HG02981 (cell line): ENCODE measurements at regions not wholly inside any gene's neighbourhood (a gene's known extent, or its start where the extent isn't known, plus 50 kb on each side); places are given as distances from the start of the nearest gene placed in this dataset.

Source experiments
- ATAC-seq: cut with Tn5 transposase; IDR thresholded peaks from one replicate; pipeline ENCODE4 v1.9.1; 2021; ENCODE audit warnings: mild to moderate bottlenecking, moderate library complexity; ENCODE audit not compliant: unreplicated experiment

- no peak for ATAC-seq
These were observed 206.9 kb upstream of the PHYHIPL start for GRCh38 chr10:58969576-58969975.

GRCh38 chr10:58970160-58970915, 206.1 kb upstream of the PHYHIPL start:
- ATAC-seq, result no peak

- ATAC-seq, result no peak
These were observed 205.2 kb upstream of the PHYHIPL start for GRCh38 chr10:58971211-58971610.

GRCh38 chr10:58971796-58972491, 204.5 kb upstream of the PHYHIPL start:
- no peak for ATAC-seq

DNA sequence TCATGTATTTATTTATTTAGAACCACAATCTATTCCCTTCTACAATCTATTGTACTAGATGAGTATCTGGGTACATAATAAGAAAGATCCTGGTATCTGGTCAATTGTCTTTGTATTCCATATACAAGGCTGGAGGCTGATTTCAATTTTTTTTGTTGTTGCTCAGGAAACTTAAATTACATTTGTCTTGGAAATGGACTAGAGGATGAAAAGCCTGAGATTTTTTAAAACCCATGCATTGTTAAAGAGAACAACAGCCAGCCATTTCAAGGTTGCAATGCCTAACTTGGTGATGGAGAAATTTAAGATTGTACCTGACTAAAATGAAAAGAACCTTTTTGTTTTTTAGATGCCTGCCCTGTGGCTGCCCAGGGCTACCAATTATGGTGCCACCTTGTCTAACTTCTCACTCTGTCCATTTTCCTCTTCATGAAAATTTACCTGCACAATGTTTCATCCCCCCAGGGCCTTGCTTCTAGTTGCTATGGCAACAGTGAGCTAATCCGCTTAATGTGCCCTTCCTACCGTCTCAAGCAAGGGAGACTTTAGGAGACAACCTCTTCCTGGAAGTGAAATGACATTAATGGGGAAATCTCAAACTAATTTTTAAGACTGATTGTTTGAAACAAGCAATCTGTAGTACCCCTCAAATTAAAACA, 203.7 kb upstream of the PHYHIPL start:
- no peak for ATAC-seq

DNA sequence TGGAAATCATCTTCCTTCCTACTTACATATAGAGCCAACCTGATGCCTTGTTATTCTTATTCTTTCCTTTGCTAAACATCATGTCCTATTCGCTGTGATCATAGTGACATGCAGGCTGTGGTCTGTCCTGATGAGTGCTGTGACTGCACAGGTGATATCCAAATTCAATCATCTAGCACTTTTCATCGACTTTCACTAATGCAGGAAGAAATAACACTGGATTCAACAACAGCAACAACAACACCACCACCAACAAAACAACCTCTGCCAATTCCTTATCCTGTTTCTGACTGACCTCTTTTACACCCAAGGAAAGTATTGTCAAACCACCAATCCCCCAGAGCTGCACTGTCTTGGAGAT, 203.2 kb upstream of the PHYHIPL start:
- no peak for ATAC-seq

- ATAC-seq, result no peak
These were observed 200.2 kb upstream of the PHYHIPL start for GRCh38 chr10:58976254-58976653.

DNA sequence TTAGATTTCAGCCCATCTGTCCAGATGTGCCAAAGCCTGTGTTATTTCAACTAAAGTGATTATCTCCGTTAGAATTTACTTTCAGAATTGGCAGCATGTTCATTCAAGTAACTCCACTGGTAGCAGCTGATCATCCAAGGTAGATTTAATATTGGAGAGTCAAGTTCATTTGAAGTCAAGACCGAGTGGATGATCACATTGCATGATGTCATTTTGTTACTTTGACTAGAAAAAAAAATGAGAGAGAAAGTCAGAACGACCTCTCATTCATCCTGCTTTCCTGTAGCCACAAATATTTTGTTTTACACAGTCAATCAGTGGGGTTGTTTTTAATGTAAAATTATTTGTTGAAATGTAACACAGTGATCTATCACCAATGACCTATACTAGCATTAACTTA, 196.7 kb upstream of the PHYHIPL start:
- ATAC-seq, result no peak

DNA sequence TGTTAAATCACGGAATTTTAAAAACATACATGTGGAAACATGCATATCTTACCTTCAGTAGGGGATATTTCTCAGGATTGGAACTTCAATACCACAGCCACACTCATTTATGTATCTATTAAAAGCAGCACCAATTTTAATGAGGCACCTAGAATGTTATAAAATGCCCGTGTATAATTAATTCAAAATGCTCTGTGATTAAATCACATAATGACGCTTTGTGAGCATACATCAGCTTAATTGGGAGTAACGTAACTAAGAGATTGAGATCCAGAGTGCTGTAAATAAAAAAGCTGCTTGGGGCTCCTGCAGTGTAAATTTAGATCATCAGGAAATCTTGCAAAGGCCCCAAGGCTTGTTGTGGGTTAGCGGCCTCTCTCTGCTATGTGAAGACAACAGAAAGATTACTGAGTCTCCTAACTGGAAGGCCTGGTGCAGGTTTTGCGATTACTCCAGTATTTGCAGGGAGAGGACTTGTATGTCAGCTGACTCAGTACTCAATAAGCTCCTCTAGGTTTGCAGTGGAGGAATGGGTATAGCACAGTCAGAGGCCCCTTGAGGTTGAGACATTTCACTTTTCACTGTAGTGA, 195.5 kb upstream of the PHYHIPL start:
- ATAC-seq, result no peak

DNA sequence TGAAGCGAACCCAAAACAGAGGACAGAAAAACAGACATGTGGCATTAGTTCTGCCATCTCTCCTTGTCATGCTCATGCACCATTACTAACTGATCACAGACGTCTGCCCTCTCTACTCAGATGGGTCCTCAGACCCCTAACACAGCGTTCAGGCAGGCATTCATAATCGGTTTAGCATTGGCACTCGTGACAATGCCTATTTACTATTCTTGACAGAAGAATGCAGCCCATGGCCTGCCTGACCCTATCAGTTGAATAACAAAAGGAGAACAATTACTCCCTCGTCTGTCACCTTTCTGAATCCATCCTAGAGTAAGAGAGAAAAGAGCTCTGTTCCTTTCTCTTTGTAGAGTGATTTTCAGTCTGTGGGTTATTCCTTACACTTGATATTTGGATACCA, 194.6 kb upstream of the PHYHIPL start:
- ATAC-seq, result no peak

DNA sequence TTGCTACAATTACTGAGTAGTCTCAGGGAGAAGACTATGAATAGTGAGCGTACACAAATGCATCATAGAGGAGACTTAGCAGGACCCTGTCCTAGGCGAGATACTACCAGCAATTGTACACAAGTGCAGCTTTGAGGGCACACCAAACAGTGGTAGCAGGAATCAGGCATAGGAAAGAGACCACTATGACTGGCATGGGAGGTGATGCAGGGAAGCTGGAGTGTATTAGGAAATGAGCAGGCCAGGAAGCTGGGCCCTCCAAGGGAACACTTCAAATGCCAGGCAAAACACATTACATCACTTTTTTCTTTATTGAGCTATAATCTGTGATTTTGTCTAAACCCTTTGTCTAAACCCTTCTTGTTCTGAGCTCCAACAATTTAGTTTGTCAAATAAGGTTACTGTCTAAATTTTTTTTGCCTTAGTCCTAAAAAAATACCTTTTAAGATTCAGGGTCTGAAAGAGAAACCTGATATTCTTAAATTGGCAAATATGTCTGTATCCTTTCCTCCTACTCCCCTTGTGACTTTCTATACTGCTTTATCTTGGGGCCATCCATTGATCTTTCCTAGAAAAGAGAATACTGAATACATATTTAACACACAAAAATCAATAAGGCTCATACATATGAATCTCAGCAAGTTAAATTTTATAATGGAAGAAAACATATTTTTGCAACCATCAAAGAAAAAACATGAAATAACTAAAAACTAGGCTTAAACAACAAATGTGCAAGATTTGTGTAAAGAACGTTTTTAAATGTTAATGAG, 193.8 kb upstream of the PHYHIPL start:
- ATAC-seq, result no peak

- ATAC-seq, result no peak
These were observed 191.2 kb upstream of the PHYHIPL start for GRCh38 chr10:58985216-58985615.

GRCh38 chr10:58989486-58990039, 186.9 kb upstream of the PHYHIPL start:
- ATAC-seq, result no peak

DNA sequence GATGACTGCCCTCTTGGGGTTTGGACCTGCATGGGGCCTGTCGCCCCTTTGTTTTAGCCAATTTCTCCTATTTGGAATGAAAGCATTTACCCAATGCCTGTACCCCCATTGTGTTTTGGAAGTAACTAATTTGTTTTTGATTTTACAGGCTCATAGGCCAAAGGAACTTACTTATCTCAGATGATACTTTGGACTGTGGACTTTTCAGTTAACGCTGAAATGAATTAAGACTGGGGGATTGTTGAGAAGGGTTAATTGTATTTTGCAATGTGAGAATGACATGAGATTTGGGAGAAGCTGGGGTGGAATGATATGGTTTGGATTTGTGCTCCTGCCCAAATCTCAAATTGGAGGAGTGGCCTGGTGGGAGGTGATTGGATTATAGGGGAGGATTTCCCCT, 185.8 kb upstream of the PHYHIPL start:
- no peak for ATAC-seq

DNA sequence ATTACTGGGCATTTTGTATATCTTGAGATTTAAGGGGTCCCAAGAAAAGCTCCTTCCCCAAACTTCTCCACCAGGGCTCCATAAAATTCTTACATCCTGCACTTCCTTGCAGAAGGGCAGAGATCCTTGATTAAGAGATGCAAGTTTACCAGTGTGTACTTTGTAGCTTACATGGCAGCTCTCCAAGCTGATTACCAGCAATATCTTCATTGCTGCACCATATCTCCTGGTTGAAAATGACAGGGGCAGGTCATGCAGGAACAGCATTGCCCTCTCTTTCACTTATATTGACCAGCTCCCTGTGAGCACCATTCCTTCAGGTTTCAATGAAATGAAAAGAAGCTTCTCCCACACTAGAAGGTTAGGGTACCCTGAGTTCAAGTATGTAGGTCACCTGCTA, 184.6 kb upstream of the PHYHIPL start:
- ATAC-seq, result no peak

GRCh38 chr10:58992830-58993460, 183.5 kb upstream of the PHYHIPL start:
- ATAC-seq, result no peak

- ATAC-seq, result peak; percentile 60
These were observed 182.8 kb upstream of the PHYHIPL start for GRCh38 chr10:58993480-58994221.

- ATAC-seq, result no peak
These were observed 182.0 kb upstream of the PHYHIPL start for GRCh38 chr10:58994226-58995057.
